Naive thymus-derived CD8-positive, alpha-beta T cell (primary cell): ENCODE measurements at regions not wholly inside any gene's neighbourhood (a gene's known extent, or its start where the extent isn't known, plus 50 kb on each side); places are given as distances from the start of the nearest gene placed in this dataset.

Experiments
- ATAC-seq, 2 donors: fragments of 150-1000 bp; cut with Tn5 transposase in 1 of 2; sonication (Bioruptor Pico), chemical (Tn5 transposase) in 1 of 2; 1 replicate in 1 of 2; 2 replicates in 1 of 2; pipeline ENCODE4 v1.10.0; 2021; ENCODE audit warnings: mild to moderate bottlenecking in 2 of 2, moderate library complexity in 2 of 2
- POLR2A ChIA-PET: fragments of 350-600 bp; sonication (Branson Sonifier 250); formaldehyde crosslinking; loops from one replicate; lab custom pipeline; 2021; ENCODE audit warnings: antibody characterized with exemption; lab: Charles Lee
- DNase-seq, 10 donors: peaks; one replicate each; pipeline versions ENCODE4 v3.0.0 to v3.0.0-alpha.2; 2020 to 2022
- H3K27ac Mint-ChIP-seq, 10 donors: one replicate each; pipeline ENCODE4 v1.8.0; 2020 to 2022; ENCODE audit warnings: mild to moderate bottlenecking in 10 of 10, mixed read lengths in 10 of 10, moderate library complexity in 4 of 10, inconsistent platforms in 1 of 10
- H3K27me3 Mint-ChIP-seq, 5 donors: one replicate each; pipeline ENCODE4 v1.8.0; 2021 to 2022; ENCODE audit warnings: mixed read lengths in 5 of 5
- H3K36me3 Mint-ChIP-seq, 3 donors: one replicate each; pipeline ENCODE4 v1.8.0; 2020 to 2022; ENCODE audit warnings: mixed read lengths in 3 of 3, mild to moderate bottlenecking in 2 of 3, inconsistent platforms in 1 of 3
- H3K4me1 Mint-ChIP-seq, 4 donors: one replicate each; pipeline ENCODE4 v1.8.0; 2021 to 2022; ENCODE audit warnings: mixed read lengths in 4 of 4
- H3K4me3 Mint-ChIP-seq, 10 donors: one replicate each; pipeline ENCODE4 v1.8.0; 2020 to 2022; ENCODE audit warnings: mild to moderate bottlenecking in 10 of 10, mixed read lengths in 10 of 10, moderate library complexity in 6 of 10, inconsistent platforms in 1 of 10
- H3K9me3 Mint-ChIP-seq, 9 donors: one replicate each; pipeline ENCODE4 v1.8.0; 2020 to 2022; ENCODE audit warnings: mixed read lengths in 9 of 9, mild to moderate bottlenecking in 3 of 9, inconsistent platforms in 1 of 9, moderate library complexity in 1 of 9

DNA sequence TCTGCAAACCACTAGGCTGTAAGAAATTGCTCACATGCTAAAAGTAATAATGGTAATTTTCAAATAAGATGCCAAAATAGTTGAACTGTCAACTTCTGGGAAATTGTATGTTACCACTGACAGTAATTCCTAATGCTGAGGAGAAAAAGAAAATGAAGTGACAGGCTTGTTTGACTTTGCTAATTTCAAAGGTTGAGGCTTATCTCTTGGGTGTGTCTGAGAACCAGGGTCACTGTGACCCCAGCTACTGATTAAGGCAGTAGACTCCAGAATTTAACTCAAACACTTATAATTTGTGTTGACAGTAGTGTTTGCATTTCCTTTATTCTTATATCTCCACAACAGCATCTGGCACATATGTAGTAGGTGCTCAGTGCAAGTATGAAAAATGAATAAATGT, 74.6 kb upstream of the PDZRN3 start:
- POLR2A ChIA-PET = no interaction called here
- no peak overlapping the region for H3K27ac Mint-ChIP-seq
- no peaks in the 10 kb centered on the region for H3K36me3 Mint-ChIP-seq
- no peak for ATAC-seq
- peaks cover 0 to 4% (median 0%) of the 10 kb centered on the region in 5 donors for H3K27me3 Mint-ChIP-seq
- H3K9me3 Mint-ChIP-seq = peaks cover 0 to 7% (median 0%) of the 10 kb centered on the region in 9 donors
- DNase-seq = no peak
- H3K4me1 Mint-ChIP-seq = no peaks in the 10 kb centered on the region
- no peak overlapping the region for H3K4me3 Mint-ChIP-seq

DNA sequence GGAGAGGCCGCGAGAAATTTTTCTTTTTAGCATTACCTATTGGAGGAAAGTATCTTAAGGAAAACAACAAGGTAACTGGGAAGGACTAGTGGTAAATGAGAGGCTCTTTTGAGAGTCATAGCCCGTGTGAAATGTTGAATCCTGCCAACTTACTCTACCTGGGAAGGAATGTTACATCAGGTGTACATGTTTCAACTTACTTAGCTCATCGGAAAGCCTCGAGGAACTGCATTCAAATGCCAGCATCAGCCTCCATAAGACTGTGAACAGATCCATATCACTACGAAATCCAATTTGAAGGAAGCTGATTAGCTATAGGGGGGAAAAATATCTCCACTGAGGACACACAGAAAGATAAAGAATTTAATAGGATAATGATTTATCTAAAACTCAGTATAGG, 72.3 kb upstream of the PDZRN3 start:
- POLR2A ChIA-PET = no interaction called here
- H3K27me3 Mint-ChIP-seq = peaks cover 0 to 4% (median 0%) of the 10 kb centered on the region in 5 donors
- ATAC-seq (no peak), DNase-seq (no peak)
- no peak overlapping the region for H3K4me3 Mint-ChIP-seq
- peaks cover 0 to 11% (median 0%) of the 10 kb centered on the region in 9 donors for H3K9me3 Mint-ChIP-seq
- no peaks in the 10 kb centered on the region for H3K36me3 Mint-ChIP-seq
- no peaks in the 10 kb centered on the region for H3K4me1 Mint-ChIP-seq
- H3K27ac Mint-ChIP-seq = no peak overlapping the region

DNA sequence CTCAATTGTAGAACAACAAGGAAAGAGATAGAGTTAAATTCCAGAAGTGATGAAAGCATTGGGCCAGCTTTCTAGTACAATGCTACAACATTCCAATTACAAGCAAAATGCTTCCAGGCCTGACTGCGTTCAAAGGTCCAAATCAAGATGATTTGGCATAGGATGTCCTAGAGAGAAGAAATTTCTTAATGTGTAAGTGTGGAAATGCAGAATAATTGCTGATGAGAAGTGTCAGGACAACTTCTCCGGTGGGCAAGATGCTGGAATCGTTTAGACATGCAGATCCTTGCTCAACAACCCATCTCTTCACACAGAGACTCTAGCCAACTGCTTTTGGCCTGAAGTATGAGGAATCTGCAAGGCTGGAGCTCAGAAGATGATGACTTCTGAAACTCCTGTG, 71.1 kb upstream of the PDZRN3 start:
- peaks cover 0 to 4% (median 0%) of the 10 kb centered on the region in 5 donors for H3K27me3 Mint-ChIP-seq
- POLR2A ChIA-PET = no interaction called here

DNA sequence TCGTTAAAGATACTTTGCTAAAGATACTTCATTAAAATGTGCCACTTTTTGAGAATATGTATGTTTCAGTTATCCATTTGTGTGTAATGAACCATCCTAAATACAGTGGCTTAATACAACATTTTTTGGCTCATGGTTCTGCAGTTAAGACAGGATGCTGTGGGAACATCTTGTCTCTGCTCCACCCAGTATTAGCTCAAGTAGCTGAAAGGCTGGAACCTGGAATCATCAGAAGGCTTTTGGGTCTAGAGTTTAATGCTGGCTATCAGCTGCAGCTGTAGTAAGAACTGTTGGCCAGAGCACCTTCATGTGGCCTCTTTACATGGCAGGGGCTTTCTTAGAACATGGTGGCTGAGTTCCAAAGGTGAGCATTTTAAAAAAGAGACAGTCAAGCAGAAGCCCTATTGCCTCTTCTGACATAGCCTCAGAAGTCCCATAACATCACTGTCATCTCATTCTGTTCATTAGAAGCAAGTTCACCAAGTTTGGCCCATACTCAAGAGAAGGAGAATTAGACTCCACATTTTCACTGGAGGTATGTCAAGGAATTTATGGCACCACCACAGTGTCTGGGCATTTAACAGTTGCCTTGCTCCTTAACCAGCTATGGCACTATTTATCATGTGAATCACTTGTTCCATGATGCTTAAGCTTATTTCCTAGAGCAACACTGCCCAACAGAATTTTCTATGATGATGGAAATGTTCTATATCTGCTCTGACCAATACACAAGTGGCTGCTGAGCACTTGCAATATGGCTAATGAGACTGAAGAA, 70.4 kb upstream of the PDZRN3 start:
- Mint-ChIP-seq H3K4me1 (no peaks in the 10 kb centered on the region), H3K36me3 (no peaks in the 10 kb centered on the region), H3K4me3 (no peak overlapping the region), H3K27me3 (peaks cover 0 to 4% (median 0%) of the 10 kb centered on the region in 5 donors), H3K9me3 (peaks cover 0 to 11% (median 0%) of the 10 kb centered on the region in 9 donors), H3K27ac (no peak overlapping the region)
- POLR2A ChIA-PET = no interaction called here
- DNase-seq (no peak), ATAC-seq (no peak)

More for the DNA sequence above, 71.1 kb upstream of the PDZRN3 start:
- Mint-ChIP-seq H3K4me3 (no peak overlapping the region), H3K27ac (no peak overlapping the region), H3K9me3 (peaks cover 0 to 11% (median 0%) of the 10 kb centered on the region in 9 donors), H3K36me3 (no peaks in the 10 kb centered on the region), H3K4me1 (no peaks in the 10 kb centered on the region)
- ATAC-seq = no peak
- no peak for DNase-seq

DNA sequence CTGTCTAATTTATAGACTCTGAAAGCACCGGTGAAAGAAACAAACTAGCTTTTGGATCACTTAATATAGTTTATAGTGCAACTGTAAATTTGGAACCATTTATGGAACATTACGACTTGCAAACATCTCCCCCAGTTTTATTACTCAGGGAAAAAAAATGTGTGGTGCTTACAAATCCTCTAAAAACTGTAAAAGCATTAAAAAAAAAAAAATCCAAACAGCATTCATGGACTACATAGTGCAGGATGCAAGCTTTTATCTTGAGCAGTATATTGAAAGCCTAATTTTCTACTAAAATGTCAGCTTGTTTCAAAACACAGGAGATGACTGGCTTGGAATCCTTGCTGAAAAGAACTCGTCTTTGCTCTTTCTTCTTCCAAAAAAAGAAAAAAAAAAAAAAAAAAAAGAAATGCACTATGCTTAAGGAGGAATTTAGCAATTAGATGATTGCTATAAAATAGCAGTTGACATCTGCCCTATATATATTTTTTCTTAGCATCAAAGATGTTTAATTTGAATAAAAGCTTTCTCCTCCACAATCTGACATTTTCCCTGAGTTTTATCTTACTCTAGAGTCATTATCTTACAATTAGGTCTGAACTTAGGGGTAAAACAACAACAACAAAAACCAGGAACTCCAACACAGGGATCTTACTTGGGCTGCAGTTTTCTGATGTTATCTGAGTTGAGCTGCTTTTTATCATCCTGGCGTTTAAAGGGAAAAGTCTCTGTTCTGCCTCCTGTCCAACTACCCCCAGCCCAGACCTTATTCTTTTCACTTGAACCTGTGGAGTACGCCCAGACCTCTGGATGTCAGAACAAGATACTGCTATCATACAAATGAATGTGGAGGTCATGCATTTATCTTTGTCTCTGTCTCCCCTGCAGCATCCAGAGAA, 62.6 kb upstream of the PDZRN3 start:
- peaks cover 0 to 3% (median 0%) of the 10 kb centered on the region in 5 donors for H3K27me3 Mint-ChIP-seq
- H3K4me1 Mint-ChIP-seq = no peaks in the 10 kb centered on the region
- H3K9me3 Mint-ChIP-seq = peaks cover 0 to 19% (median 7%) of the 10 kb centered on the region in 9 donors
- no peak overlapping the region for H3K27ac Mint-ChIP-seq
- H3K4me3 Mint-ChIP-seq = no peak overlapping the region
- POLR2A ChIA-PET = no interaction called here
- DNase-seq (no peak), ATAC-seq (no peak)
- no peaks in the 10 kb centered on the region for H3K36me3 Mint-ChIP-seq

DNA sequence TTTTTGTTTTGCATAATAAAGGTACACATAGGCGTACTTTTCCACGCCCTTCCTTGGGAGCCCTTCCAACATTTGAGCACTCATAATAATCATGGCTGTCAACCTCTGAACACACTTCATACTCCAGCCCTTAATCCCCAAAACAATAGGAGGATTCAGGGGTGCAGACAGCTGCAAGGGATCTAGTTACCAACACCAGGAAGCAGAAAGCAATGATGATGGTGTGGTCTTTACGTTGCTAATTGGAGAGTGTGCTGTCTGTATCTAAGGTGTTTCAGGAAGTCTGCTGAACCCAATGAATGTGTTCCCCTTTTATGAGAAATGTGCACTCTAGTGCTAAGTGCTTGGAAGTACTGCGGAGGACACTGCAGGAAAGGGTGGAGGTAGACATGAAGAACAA, 60.3 kb upstream of the PDZRN3 start:
- Mint-ChIP-seq H3K27ac (no peak overlapping the region), H3K27me3 (peaks cover 0 to 3% (median 0%) of the 10 kb centered on the region in 5 donors), H3K4me1 (no peaks in the 10 kb centered on the region), H3K36me3 (no peaks in the 10 kb centered on the region), H3K4me3 (no peak overlapping the region), H3K9me3 (peaks cover 0 to 19% (median 5%) of the 10 kb centered on the region in 9 donors)
- ATAC-seq (no peak), DNase-seq (no peak)
- POLR2A ChIA-PET = no interaction called here

DNA sequence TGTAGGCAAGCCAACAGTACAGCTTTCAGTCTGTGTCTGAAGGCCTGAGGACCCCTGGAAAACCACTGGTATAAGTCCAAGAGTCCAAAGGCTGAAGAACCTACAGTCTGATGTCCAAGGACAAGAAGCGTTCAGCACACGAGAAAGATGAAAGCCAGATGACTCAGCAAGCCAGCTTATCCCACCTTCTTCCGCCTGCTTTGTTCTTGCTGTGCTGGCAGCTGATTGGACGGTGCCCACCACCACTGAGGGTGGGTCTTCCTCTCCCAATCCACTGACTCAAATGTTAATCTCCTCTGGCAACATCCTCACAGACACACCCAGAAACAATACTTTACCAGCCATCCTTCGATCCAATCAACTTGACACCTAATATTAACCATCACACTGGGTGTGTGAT, 59.0 kb upstream of the PDZRN3 start:
- no peak for ATAC-seq
- POLR2A ChIA-PET = no interaction called here
- H3K27ac Mint-ChIP-seq = no peak overlapping the region
- peaks cover 0 to 5% (median 0%) of the 10 kb centered on the region in 5 donors for H3K27me3 Mint-ChIP-seq
- H3K4me1 Mint-ChIP-seq = no peaks in the 10 kb centered on the region
- no peak for DNase-seq
- peaks cover 0 to 19% (median 5%) of the 10 kb centered on the region in 9 donors for H3K9me3 Mint-ChIP-seq
- no peaks in the 10 kb centered on the region for H3K36me3 Mint-ChIP-seq
- H3K4me3 Mint-ChIP-seq = no peak overlapping the region

DNA sequence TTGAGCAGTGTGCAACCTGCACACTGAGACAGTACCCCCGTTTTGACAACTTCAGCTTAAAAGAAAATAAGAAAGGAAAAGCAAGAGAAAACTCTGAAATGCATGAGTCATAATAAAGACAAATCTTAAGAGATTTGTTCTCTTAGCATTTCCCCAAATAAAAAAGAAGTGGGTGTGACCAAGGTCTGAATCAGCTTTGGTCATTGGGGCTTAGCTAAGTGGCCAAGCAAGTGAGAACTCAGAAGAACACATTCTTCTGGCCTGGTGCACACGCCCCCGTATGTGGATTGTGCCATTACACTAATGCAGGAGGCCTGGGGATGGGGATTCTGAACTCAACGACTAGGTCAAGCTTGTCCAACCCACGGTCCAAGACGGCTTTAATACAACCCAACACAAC, 56.9 kb upstream of the PDZRN3 start:
- peaks cover 0 to 11% (median 0%) of the 10 kb centered on the region in 5 donors for H3K27me3 Mint-ChIP-seq
- H3K4me3 Mint-ChIP-seq = no peak overlapping the region
- no peak overlapping the region for H3K27ac Mint-ChIP-seq
- no peaks in the 10 kb centered on the region for H3K36me3 Mint-ChIP-seq
- H3K4me1 Mint-ChIP-seq = no peaks in the 10 kb centered on the region
- DNase-seq = no peak
- peaks cover 0 to 29% (median 8%) of the 10 kb centered on the region in 9 donors for H3K9me3 Mint-ChIP-seq
- POLR2A ChIA-PET = no interaction called here
- no peak for ATAC-seq

DNA sequence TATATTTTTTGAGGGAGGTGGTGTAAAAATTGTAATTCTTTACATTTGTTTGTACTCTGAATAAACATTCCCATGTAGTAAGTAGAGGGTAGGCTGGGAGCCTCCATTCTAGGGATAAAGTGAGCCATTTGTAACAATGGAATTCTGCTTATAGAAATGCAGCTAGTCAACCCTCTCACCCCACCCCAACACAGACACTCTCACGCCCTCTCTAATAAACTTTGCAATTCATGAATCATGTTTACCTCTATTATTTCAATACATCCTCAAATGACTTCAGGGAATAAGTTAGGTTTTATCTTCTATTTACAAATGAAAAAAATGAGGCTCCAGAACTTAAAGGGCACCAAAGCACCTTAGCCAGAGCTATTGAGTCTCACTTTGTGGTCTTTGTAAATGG, 56.5 kb upstream of the PDZRN3 start:
- no peak overlapping the region for H3K27ac Mint-ChIP-seq
- no peaks in the 10 kb centered on the region for H3K36me3 Mint-ChIP-seq
- no peaks in the 10 kb centered on the region for H3K4me1 Mint-ChIP-seq
- DNase-seq = no peak
- ATAC-seq = no peak
- POLR2A ChIA-PET = no interaction called here
- H3K27me3 Mint-ChIP-seq = peaks cover 0 to 11% (median 0%) of the 10 kb centered on the region in 5 donors
- H3K9me3 Mint-ChIP-seq = peaks cover 0 to 29% (median 8%) of the 10 kb centered on the region in 9 donors
- H3K4me3 Mint-ChIP-seq = no peak overlapping the region

DNA sequence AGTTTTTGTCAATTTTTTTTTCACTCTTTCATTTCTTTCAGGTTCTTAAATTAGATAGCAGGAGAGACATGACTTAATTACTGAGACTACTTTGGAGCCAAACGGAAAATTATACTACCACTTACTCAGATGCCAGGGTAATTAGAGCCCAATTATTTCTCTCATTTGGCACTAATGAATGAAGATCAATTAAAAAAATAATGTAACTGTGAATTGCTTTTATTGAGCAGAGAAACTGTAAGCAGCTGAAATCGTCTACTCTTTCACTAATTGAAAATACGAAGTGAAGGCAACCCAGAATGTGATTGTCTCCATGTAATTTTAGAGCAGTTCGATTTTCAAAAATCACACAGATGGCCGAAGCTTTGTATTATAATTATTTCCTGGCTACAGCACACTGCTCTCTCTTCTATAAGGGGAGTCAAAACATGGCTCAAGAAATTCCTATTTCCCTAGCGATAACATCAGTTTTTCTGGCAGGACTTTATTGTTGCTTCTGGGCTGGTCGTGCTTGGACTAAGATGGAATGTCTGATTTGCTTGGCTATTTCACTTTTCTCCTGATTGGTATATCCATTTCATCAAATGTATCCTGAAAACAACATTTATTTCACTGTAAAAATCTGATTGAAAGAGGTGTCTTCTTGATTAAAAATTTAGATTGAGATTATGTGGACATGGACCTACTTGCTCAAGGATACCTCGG, 55.8 kb upstream of the PDZRN3 start:
- Mint-ChIP-seq H3K27ac (no peak overlapping the region), H3K4me1 (no peaks in the 10 kb centered on the region), H3K9me3 (peaks cover 0 to 28% (median 7%) of the 10 kb centered on the region in 9 donors), H3K4me3 (no peak overlapping the region), H3K27me3 (peaks cover 0 to 11% (median 0%) of the 10 kb centered on the region in 5 donors), H3K36me3 (no peaks in the 10 kb centered on the region)
- DNase-seq = no peak
- no peak for ATAC-seq
- POLR2A ChIA-PET = no interaction called here

DNA sequence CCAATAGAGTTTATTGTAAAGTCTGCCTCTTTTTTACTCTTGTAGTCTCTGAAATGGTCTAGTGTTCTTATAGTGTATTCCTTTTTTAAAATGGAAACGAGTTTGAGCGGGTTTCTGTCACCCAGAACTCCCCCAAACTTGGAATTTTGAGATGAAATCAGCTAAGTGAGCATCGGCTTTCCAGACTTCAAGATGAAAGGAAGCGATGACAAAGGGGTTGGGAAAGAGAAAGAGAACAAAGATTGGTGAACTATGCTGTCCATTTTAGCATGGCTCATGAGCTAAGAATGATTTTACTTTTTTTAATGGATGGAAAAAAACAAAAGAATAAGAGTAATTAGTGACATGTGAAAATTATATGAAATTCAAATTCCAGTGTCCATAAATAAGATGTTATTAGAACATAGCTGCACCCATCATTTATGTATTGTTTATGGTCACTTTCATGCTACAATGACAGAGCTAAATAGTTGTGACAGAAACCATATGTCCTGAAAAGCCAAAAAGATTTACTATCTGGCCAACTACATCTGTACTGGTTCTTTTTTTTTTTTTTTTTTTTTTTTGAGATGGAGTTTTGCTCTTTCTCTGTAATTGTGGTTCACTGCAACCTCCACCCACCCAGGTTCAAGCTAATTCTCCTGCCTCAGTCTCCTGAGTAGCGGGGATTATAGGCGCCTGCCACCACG, 52.7 kb upstream of the PDZRN3 start:
- Mint-ChIP-seq H3K27ac (no peak overlapping the region), H3K36me3 (no peaks in the 10 kb centered on the region), H3K9me3 (peaks cover 0 to 13% (median 2%) of the 10 kb centered on the region in 9 donors), H3K4me1 (no peaks in the 10 kb centered on the region), H3K4me3 (no peak overlapping the region), H3K27me3 (peaks cover 0 to 9% (median 0%) of the 10 kb centered on the region in 5 donors)
- DNase-seq (no peak), ATAC-seq (no peak)
- POLR2A ChIA-PET = no interaction called here
